GM12878 (cell line): ENCODE measurements at regions not wholly inside any gene's neighbourhood (a gene's known extent, or its start where the extent isn't known, plus 50 kb on each side); places are given as distances from the start of the nearest gene placed in this dataset.

ENCODE experiments used
- ATAC-seq: fragments of 200-7000 bp; cut with Tn5 transposase; 3 replicates; pipeline ENCODE4 v1.9.1; 2020; ENCODE audit warnings: mild to moderate bottlenecking, moderate library complexity
- BruUV-seq: library from RNA; stranded (reverse); fragments of 400-500 nt; replicated peaks from 2 replicates; lab custom pipeline; 2021; lab: Mats Ljungman, UMichigan
- CTCF ChIA-PET: fragments of 300-600 bp; sonication (Branson Sonifier 250); formaldehyde crosslinking; extraction: SDS; loops from one replicate; lab custom pipeline; 2021; ENCODE audit warnings: inconsistent platforms; lab: Yijun Ruan, JAX
- POLR2A ChIA-PET: fragments of 350-600 bp; formaldehyde crosslinking; extraction: SDS; loops from one replicate; lab custom pipeline; 2021; ENCODE audit warnings: inconsistent platforms; lab: Charles Lee
- RAD21 ChIA-PET: fragments of 300-600 bp; sonication (Branson Sonifier 250); formaldehyde crosslinking; loops from one replicate; lab custom pipeline; 2023; ENCODE audit warnings: antibody characterized with exemption; ENCODE audit not compliant: unreplicated experiment; lab: Charles Lee
- SMC1A ChIA-PET: fragments of 300-600 bp; sonication (Branson Sonifier 250); formaldehyde crosslinking; loops from one replicate; lab custom pipeline; 2023; ENCODE audit not compliant: unreplicated experiment, uncharacterized antibody; lab: Charles Lee
- DNase-seq: peaks from one replicate; pipeline ENCODE4 v3.0.0-alpha.2; 2011; ENCODE audit warnings: low read depth, low spot score
- FAIRE-seq: peaks from 3 replicates; lab custom pipeline; 2011; peaks lifted over from hg19 to GRCh38; lab: Jason Lieb, UNC
- H2AFZ ChIP-seq: 2 replicates; pipeline ENCODE4 v1.6.0; 2011; ENCODE audit warnings: low read depth, low read length, control low read depth; ENCODE audit not compliant: control insufficient read depth
- H3K27ac ChIP-seq: 2 replicates; pipeline ENCODE4 v1.5.1; 2011; ENCODE audit warnings: control low read depth; ENCODE audit not compliant: control insufficient read depth, insufficient read depth
- H3K27me3 ChIP-seq, 2 experiments: replicated peaks in 1 of 2; 2 replicates each; pipeline versions ENCODE4 v1.6.0 to v1.6.1; 2011; ENCODE audit warnings: low read length in 1 of 2; ENCODE audit not compliant: control insufficient read depth in 2 of 2, insufficient read depth in 2 of 2
- H3K36me3 ChIP-seq, 2 experiments: 2 replicates each; pipeline ENCODE4 v1.5.1; 2011; ENCODE audit warnings: low read length in 1 of 2; ENCODE audit not compliant: control insufficient read depth in 2 of 2, insufficient read depth in 2 of 2
- H3K4me1 ChIP-seq: 2 replicates; pipeline ENCODE4 v1.6.1; 2011; ENCODE audit warnings: mild to moderate bottlenecking, low read length, moderate library complexity, mixed read lengths; ENCODE audit not compliant: control insufficient read depth, insufficient read depth
- H3K4me2 ChIP-seq: 2 replicates; pipeline ENCODE4 v1.6.0; 2011; ENCODE audit warnings: control low read depth; ENCODE audit not compliant: control insufficient read depth, insufficient read depth
- H3K4me3 ChIP-seq: fragments of 200-600 bp; sonication (generic); 2 replicates; pipeline ENCODE4 v1.5.1; 2016
- H3K79me2 ChIP-seq: 2 replicates; pipeline ENCODE4 v1.6.0; 2011; ENCODE audit warnings: low read length; ENCODE audit not compliant: control insufficient read depth, insufficient read depth
- H3K9ac ChIP-seq: 2 replicates; pipeline ENCODE4 v1.8.0; 2011; ENCODE audit warnings: low read length, control low read depth, mixed read lengths; ENCODE audit not compliant: control insufficient read depth, insufficient read depth
- H3K9me3 ChIP-seq: replicated peaks from 3 replicates; pipeline ENCODE4 v1.5.1; 2011; ENCODE audit warnings: mild to moderate bottlenecking, low read length; ENCODE audit not compliant: control insufficient read depth, insufficient read depth
- H4K20me1 ChIP-seq: 2 replicates; pipeline ENCODE4 v1.6.0; 2011; ENCODE audit not compliant: control insufficient read depth, insufficient read depth
- BHLHE40 ChIP-seq, 2 experiments: fragments of 450-650 bp in 1 of 2; IDR thresholded peaks; 2 replicates each; pipeline ENCODE4 v1.6.1; 2011 to 2017; ENCODE audit warnings: low read depth in 2 of 2, borderline replicate concordance in 1 of 2, improper control_type of control experiment in 1 of 2, low read length in 1 of 2, mild to moderate bottlenecking in 1 of 2
- CREB1 ChIP-seq: IDR thresholded peaks from 2 replicates; pipeline ENCODE4 v1.6.1; 2012; ENCODE audit warnings: low read depth, mild to moderate bottlenecking, inconsistent platforms
- EGR1 ChIP-seq, 2 experiments: IDR thresholded peaks; 1 replicate in 1 of 2; 2 replicates in 1 of 2; pipeline ENCODE4 v1.6.1; 2011 to 2012; ENCODE audit warnings: low read depth in 2 of 2, low read length in 2 of 2, borderline replicate concordance in 1 of 2, mild to moderate bottlenecking in 1 of 2, moderate library complexity in 1 of 2
- ETV6 ChIP-seq, 2 experiments: fragments of 450-650 bp in 1 of 2; IDR thresholded peaks in 1 of 2; conservative IDR thresholded peaks in 1 of 2; 2 replicates each; pipeline ENCODE4 v1.6.1; 2014; ENCODE audit warnings: antibody characterized with exemption in 1 of 2, borderline replicate concordance in 1 of 2, low read depth in 1 of 2, mild to moderate bottlenecking in 1 of 2, moderate library complexity in 1 of 2
- NBN ChIP-seq: fragments of 450-650 bp; IDR thresholded peaks from 2 replicates; pipeline ENCODE4 v1.6.1; 2016
- PML ChIP-seq: IDR thresholded peaks from 2 replicates; pipeline ENCODE4 v1.6.1; 2012; ENCODE audit warnings: low read length, inconsistent platforms
- POLR2A ChIP-seq: IDR thresholded peaks from 2 replicates; pipeline ENCODE4 v1.6.1; 2011; ENCODE audit warnings: low read depth, mild to moderate bottlenecking, low read length
- RFX5 ChIP-seq: IDR thresholded peaks from 2 replicates; pipeline ENCODE4 v1.6.1; 2011; ENCODE audit warnings: low read depth, low read length, improper control_type of control experiment
- SMARCA5 ChIP-seq: fragments of 450-650 bp; IDR thresholded peaks from 2 replicates; pipeline ENCODE4 v1.6.1; 2017; ENCODE audit warnings: mild to moderate bottlenecking
- TARDBP ChIP-seq: IDR thresholded peaks from 2 replicates; pipeline ENCODE4 v1.6.1; 2016; ENCODE audit warnings: borderline replicate concordance
- TCF3 ChIP-seq: IDR thresholded peaks from 2 replicates; pipeline ENCODE4 v1.6.1; 2012; ENCODE audit warnings: low read depth, mild to moderate bottlenecking, low read length, borderline replicate concordance; ENCODE audit not compliant: insufficient read depth
- ZNF207 ChIP-seq: fragments of 450-650 bp; IDR thresholded peaks from 2 replicates; pipeline ENCODE4 v1.6.1; 2014; ENCODE audit warnings: antibody characterized with exemption, mild to moderate bottlenecking, borderline replicate concordance
- WGBS: methylation state at CpG from one replicate; pipeline ENCODE4 v1.1.6; 2016; ENCODE audit warnings: low lambda C conversion rate; ENCODE audit not compliant: insufficient replicate concordance, insufficient coverage; ENCODE audit errors: missing lambda C conversion rate; 5-methylcytosine and 5-hydroxymethylcytosine counted together
- in situ Hi-C: fragments of 300-500 bp; cut with MboI; formaldehyde crosslinking; loops from 9 replicates; pipeline ENCODE4 v1.14.3; 2018; ENCODE audit warnings: mixed read lengths
- intact Hi-C: fragments of 100-400 bp; cut with micrococcal nuclease; formaldehyde crosslinking; loops from one replicate; pipeline ENCODE4 v1.14.2; 2022; ENCODE audit not compliant: unreplicated experiment
- TF ChIP-seq, protein P1 (sequence below): IDR thresholded peaks from 2 replicates; pipeline ENCODE4 v1.6.1; 2012; ENCODE audit warnings: low read depth, low read length, improper control_type of control experiment
- TF ChIP-seq, protein P2 (sequence below): fragments of 450-650 bp; IDR thresholded peaks from 2 replicates; pipeline ENCODE4 v1.6.1; 2017; ENCODE audit warnings: mild to moderate bottlenecking, moderate library complexity
- TF ChIP-seq, protein P3 (sequence below): IDR thresholded peaks from 2 replicates; pipeline ENCODE4 v1.6.1; 2011; ENCODE audit warnings: borderline replicate concordance, low read depth, mild to moderate bottlenecking, moderate library complexity, mixed read lengths, low read length; ENCODE audit not compliant: insufficient read depth; ENCODE audit errors: extremely low read length
- TF ChIP-seq, protein P4 (sequence below): fragments of 450-650 bp; IDR thresholded peaks from 2 replicates; pipeline ENCODE4 v1.6.1; 2018; ENCODE audit warnings: borderline replicate concordance, mild to moderate bottlenecking; ENCODE audit not compliant: partially characterized antibody

DNA sequence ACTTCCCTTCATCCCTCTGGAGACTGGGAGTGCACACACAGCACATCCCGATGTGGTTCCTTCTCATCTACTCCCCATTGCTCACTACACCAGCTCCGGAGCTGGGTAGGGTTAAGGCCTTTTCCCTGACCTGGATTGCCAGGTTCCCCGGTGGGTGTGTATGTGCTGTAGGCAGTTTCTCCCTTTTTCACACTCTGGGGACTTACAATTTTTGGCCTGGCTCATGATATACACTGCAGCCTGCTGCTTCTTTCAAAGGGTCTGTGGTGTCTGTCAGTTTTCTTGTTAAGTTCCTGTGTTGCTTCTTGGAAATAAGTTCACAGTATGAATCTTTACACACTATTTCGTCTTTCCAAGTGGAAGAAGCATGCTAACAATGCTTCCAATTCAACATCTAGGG is 405.5 kb downstream of the UTRN start:
- Histone ChIP-seq H3K4me3 (no peak overlapping the region), H3K27ac (no peak overlapping the region)
- SMC1A ChIA-PET = no interaction called here
- intact Hi-C loops = no loop called here
- no TSS peak for BruUV-seq
- ATAC-seq = no peak
- no peak for TF ChIP-seq TARDBP
- TF ChIP-seq BHLHE40 (IDR thresholded peaks at IDR 0.05; ENCODE audit: borderline replicate concordance in 1 of 2, low read depth in 2 of 2, low read length in 1 of 2) = no peak
- no peak for TF ChIP-seq RFX5
- no peak for TF ChIP-seq EGR1 (IDR thresholded peaks at IDR 0.05; ENCODE audit: borderline replicate concordance in 1 of 2, low read depth in 2 of 2, low read length in 2 of 2)
- TF ChIP-seq ZNF207 = no peak
- no peak for TF ChIP-seq NBN
- TF ChIP-seq CREB1 = no peak
- no peak for TF ChIP-seq SMARCA5
- TF ChIP-seq, protein P1, sequence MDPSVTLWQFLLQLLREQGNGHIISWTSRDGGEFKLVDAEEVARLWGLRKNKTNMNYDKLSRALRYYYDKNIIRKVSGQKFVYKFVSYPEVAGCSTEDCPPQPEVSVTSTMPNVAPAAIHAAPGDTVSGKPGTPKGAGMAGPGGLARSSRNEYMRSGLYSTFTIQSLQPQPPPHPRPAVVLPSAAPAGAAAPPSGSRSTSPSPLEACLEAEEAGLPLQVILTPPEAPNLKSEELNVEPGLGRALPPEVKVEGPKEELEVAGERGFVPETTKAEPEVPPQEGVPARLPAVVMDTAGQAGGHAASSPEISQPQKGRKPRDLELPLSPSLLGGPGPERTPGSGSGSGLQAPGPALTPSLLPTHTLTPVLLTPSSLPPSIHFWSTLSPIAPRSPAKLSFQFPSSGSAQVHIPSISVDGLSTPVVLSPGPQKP = no peak
- TF ChIP-seq, protein P2, sequence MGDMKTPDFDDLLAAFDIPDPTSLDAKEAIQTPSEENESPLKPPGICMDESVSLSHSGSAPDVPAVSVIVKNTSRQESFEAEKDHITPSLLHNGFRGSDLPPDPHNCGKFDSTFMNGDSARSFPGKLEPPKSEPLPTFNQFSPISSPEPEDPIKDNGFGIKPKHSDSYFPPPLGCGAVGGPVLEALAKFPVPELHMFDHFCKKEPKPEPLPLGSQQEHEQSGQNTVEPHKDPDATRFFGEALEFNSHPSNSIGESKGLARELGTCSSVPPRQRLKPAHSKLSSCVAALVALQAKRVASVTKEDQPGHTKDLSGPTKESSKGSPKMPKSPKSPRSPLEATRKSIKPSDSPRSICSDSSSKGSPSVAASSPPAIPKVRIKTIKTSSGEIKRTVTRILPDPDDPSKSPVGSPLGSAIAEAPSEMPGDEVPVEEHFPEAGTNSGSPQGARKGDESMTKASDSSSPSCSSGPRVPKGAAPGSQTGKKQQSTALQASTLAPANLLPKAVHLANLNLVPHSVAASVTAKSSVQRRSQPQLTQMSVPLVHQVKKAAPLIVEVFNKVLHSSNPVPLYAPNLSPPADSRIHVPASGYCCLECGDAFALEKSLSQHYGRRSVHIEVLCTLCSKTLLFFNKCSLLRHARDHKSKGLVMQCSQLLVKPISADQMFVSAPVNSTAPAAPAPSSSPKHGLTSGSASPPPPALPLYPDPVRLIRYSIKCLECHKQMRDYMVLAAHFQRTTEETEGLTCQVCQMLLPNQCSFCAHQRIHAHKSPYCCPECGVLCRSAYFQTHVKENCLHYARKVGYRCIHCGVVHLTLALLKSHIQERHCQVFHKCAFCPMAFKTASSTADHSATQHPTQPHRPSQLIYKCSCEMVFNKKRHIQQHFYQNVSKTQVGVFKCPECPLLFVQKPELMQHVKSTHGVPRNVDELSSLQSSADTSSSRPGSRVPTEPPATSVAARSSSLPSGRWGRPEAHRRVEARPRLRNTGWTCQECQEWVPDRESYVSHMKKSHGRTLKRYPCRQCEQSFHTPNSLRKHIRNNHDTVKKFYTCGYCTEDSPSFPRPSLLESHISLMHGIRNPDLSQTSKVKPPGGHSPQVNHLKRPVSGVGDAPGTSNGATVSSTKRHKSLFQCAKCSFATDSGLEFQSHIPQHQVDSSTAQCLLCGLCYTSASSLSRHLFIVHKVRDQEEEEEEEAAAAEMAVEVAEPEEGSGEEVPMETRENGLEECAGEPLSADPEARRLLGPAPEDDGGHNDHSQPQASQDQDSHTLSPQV = no peak
- TF ChIP-seq, protein P3, sequence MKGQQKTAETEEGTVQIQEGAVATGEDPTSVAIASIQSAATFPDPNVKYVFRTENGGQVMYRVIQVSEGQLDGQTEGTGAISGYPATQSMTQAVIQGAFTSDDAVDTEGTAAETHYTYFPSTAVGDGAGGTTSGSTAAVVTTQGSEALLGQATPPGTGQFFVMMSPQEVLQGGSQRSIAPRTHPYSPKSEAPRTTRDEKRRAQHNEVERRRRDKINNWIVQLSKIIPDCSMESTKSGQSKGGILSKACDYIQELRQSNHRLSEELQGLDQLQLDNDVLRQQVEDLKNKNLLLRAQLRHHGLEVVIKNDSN = no peak
- TF ChIP-seq TCF3 = no peak
- TF ChIP-seq PML = no peak
- no peak for TF ChIP-seq POLR2A
- no peak for TF ChIP-seq ETV6 (conservative IDR thresholded peaks at IDR 0.05 in 1 of 2, IDR thresholded peaks at IDR 0.05 in 1 of 2; ENCODE audit: borderline replicate concordance in 1 of 2, low read depth in 1 of 2)
- TF ChIP-seq, protein P4, sequence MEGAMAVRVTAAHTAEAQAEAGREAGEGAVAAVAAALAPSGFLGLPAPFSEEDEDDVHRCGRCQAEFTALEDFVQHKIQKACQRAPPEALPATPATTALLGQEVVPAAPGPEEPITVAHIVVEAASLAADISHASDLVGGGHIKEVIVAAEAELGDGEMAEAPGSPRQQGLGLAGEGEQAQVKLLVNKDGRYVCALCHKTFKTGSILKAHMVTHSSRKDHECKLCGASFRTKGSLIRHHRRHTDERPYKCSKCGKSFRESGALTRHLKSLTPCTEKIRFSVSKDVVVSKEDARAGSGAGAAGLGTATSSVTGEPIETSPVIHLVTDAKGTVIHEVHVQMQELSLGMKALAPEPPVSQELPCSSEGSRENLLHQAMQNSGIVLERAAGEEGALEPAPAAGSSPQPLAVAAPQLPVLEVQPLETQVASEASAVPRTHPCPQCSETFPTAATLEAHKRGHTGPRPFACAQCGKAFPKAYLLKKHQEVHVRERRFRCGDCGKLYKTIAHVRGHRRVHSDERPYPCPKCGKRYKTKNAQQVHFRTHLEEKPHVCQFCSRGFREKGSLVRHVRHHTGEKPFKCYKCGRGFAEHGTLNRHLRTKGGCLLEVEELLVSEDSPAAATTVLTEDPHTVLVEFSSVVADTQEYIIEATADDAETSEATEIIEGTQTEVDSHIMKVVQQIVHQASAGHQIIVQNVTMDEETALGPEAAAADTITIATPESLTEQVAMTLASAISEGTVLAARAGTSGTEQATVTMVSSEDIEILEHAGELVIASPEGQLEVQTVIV = no peak
- TF ChIP-seq, all 136 proteins: peak for 0
- Histone ChIP-seq H3K79me2 (no peaks in the 10 kb centered on the region), H3K4me1 (no peaks in the 10 kb centered on the region), H3K4me2 (no peak overlapping the region), H3K27me3 (no peaks in the 10 kb centered on the region), H3K9me3 (peaks cover 4% of the 10 kb centered on the region), H3K36me3 (no peaks in the 10 kb centered on the region; a peak in 1 of 4 replicates), H3K9ac (no peak overlapping the region), H2AFZ (no peak overlapping the region), H4K20me1 (no peaks in the 10 kb centered on the region)
- in situ Hi-C loops = no loop called here
- ChIA-PET POLR2A (no interaction called here), RAD21 (no interaction called here), CTCF (interaction anchor here (0.6 kb wide), 1 partner anchor 85 kb away, joined by 3 read pairs; no protein-coding TSS in a partner anchor)
- no peak for DNase-seq
- FAIRE-seq = no peak
- 95% methylated on average over 4 of the region's 4 CpGs for WGBS
